ENCODE measurements at regions not wholly inside any gene's neighbourhood (a gene's known extent, or its start where the extent isn't known, plus 50 kb on each side); places are given as distances from the start of the nearest gene placed in this dataset.
"Not testable (repeated sequence)": the region's sequence is repeated elsewhere in the genome, so short reads cannot be mapped to it uniquely, and the experiment has no call there.

GRCh38 chr10:6864142-6864541 lies 284.1 kb upstream of the PRKCQ start:
- DNase-seq, result no peak

GRCh38 chr10:6863381-6863780 lies 283.3 kb upstream of the PRKCQ start:
- no peak for DNase-seq

- DNase-seq, result no peak
These were observed 270.4 kb upstream of the PRKCQ start for GRCh38 chr10:6850452-6850851.

- DNase-seq, result no peak
These were observed 267.5 kb upstream of the PRKCQ start for GRCh38 chr10:6847561-6847960.

GRCh38 chr10:6843894-6844650 lies 264.0 kb upstream of the PRKCQ start:
- no peak for DNase-seq

GRCh38 chr10:6843481-6843881 lies 263.4 kb upstream of the PRKCQ start:
- DNase-seq, result no peak

GRCh38 chr10:6842722-6843121 lies 262.6 kb upstream of the PRKCQ start:
- no peak for DNase-seq

- no peak for DNase-seq
These were observed 261.7 kb upstream of the PRKCQ start for GRCh38 chr10:6841761-6842160.

GRCh38 chr10:6840766-6841165 lies 260.7 kb upstream of the PRKCQ start:
- DNase-seq, result no peak

- DNase-seq, result no peak
These were observed 260.2 kb upstream of the PRKCQ start for GRCh38 chr10:6840201-6840691.

GRCh38 chr10:6838118-6838517 lies 258.0 kb upstream of the PRKCQ start:
- DNase-seq, result no peak

- no peak for DNase-seq
These were observed 253.5 kb upstream of the PRKCQ start for GRCh38 chr10:6833458-6834011.

GRCh38 chr10:6830981-6831380 lies 250.9 kb upstream of the PRKCQ start:
- DNase-seq, result not testable (repeated sequence)

GRCh38 chr10:6824793-6825192 lies 244.7 kb upstream of the PRKCQ start:
- not testable (repeated sequence) for DNase-seq

- no peak for DNase-seq
These were observed 243.7 kb upstream of the PRKCQ start for GRCh38 chr10:6823770-6824169.

- DNase-seq, result no peak
These were observed 239.2 kb upstream of the PRKCQ start for GRCh38 chr10:6819301-6819700.

- DNase-seq, result no peak
These were observed 237.7 kb upstream of the PRKCQ start for GRCh38 chr10:6817770-6818169.

GRCh38 chr10:6815346-6815745 lies 235.3 kb upstream of the PRKCQ start:
- no peak for DNase-seq

GRCh38 chr10:6813856-6814255 lies 233.8 kb upstream of the PRKCQ start:
- DNase-seq, result no peak

GRCh38 chr10:6813306-6813705 lies 233.2 kb upstream of the PRKCQ start:
- no peak for DNase-seq

- no peak for DNase-seq
These were observed 231.1 kb upstream of the PRKCQ start for GRCh38 chr10:6811153-6811552.

GRCh38 chr10:6803427-6803783 lies 223.3 kb upstream of the PRKCQ start:
- DNase-seq, result no peak

GRCh38 chr10:6802759-6803426 lies 222.8 kb upstream of the PRKCQ start:
- no peak for DNase-seq

GRCh38 chr10:6796231-6796630 lies 216.2 kb upstream of the PRKCQ start:
- DNase-seq, result no peak

Data from 8988T (cell line).